ENCODE measurements at regions not wholly inside any gene's neighbourhood (a gene's known extent, or its start where the extent isn't known, plus 50 kb on each side); places are given as distances from the start of the nearest gene placed in this dataset.
"Not testable (repeated sequence)": the region's sequence is repeated elsewhere in the genome, so short reads cannot be mapped to it uniquely, and the experiment has no call there.

DNA sequence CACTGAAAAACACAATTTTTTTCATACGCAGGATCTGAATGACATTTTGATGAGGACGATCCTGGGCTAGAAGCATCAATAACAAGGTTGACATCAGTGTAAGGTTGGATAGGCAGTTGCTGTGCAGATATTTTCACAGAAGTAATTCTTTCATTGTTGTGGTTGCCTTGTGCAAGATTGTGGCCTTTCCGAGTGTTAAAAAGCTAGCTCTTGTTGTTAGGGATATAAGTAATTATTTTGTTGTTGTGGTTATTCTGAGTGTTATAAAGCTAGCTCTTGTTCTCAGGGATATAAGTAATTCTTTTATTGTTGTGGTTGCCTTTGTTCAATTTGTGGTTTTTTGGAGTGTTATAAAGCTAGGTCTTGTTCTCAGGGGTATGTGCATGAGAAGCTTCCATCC is 637.4 kb downstream of the TMEM121 start:
- not testable (repeated sequence) for H3K36me3 ChIP-seq (ENCODE audit: insufficient read depth, low read depth, low read length); H3K4me1 ChIP-seq (ENCODE audit: insufficient read depth, low read length); H3K9ac ChIP-seq (ENCODE audit: low read depth, low read length); H3K27ac ChIP-seq (ENCODE audit: low read length); H3K4me3 ChIP-seq (ENCODE audit: low read length); H3K27me3 ChIP-seq (ENCODE audit: insufficient read depth, low read length)
- peaks cover 80% of the 10 kb centered on the region for H3K9me3 ChIP-seq (ENCODE audit: insufficient read depth, low read depth, low read length)

DNA sequence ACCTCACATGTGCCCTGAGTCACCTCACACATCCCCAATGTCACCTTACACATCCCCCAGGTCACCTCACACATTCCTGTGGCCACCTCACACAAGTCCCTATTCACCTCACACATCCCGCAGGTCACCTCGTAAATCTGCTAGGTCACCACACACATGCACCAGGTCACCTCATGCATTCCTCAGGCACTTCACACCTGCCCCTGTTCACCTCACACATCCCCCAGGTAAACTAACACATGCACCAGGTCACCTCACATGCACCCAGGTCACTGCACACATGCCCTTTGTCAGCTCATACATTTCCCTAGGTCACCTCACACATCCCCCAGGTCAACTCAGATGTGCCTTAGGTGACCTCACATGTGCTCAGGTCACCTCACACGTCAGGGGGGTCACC is 639.8 kb downstream of the TMEM121 start:
- Histone ChIP-seq H3K9me3 (ENCODE audit: insufficient read depth, low read depth, low read length) (peaks cover 77% of the 10 kb centered on the region), H3K27ac (ENCODE audit: low read length) (no peak overlapping the region), H3K27me3 (ENCODE audit: insufficient read depth, low read length) (no peaks in the 10 kb centered on the region), H3K4me1 (ENCODE audit: insufficient read depth, low read length) (no peaks in the 10 kb centered on the region), H3K9ac (ENCODE audit: low read depth, low read length) (no peak overlapping the region), H3K4me3 (ENCODE audit: low read length) (no peak overlapping the region), H3K36me3 (ENCODE audit: insufficient read depth, low read depth, low read length) (no peaks in the 10 kb centered on the region)

- H3K36me3 ChIP-seq (ENCODE audit: insufficient read depth, low read depth, low read length) = no peaks in the 10 kb centered on the region
- H3K27me3 ChIP-seq (ENCODE audit: insufficient read depth, low read length) = no peaks in the 10 kb centered on the region
- H3K4me1 ChIP-seq (ENCODE audit: insufficient read depth, low read length) = no peaks in the 10 kb centered on the region
- no peak overlapping the region for H3K27ac ChIP-seq (ENCODE audit: low read length)
- peaks cover 81% of the 10 kb centered on the region for H3K9me3 ChIP-seq (ENCODE audit: insufficient read depth, low read depth, low read length)
- no peak overlapping the region for H3K4me3 ChIP-seq (ENCODE audit: low read length)
- no peak overlapping the region for H3K9ac ChIP-seq (ENCODE audit: low read depth, low read length)
These were observed 640.3 kb downstream of the TMEM121 start for GRCh38 chr14:106166650-106167204.

- H3K27ac ChIP-seq (ENCODE audit: low read length); H3K4me1 ChIP-seq (ENCODE audit: insufficient read depth, low read length); H3K27me3 ChIP-seq (ENCODE audit: insufficient read depth, low read length); H3K4me3 ChIP-seq (ENCODE audit: low read length); H3K9ac ChIP-seq (ENCODE audit: low read depth, low read length); H3K36me3 ChIP-seq (ENCODE audit: insufficient read depth, low read depth, low read length): not testable (repeated sequence)
- H3K9me3 ChIP-seq (ENCODE audit: insufficient read depth, low read depth, low read length) = peaks cover 84% of the 10 kb centered on the region
These were observed 643.8 kb downstream of the TMEM121 start for GRCh38 chr14:106170163-106170658.

DNA sequence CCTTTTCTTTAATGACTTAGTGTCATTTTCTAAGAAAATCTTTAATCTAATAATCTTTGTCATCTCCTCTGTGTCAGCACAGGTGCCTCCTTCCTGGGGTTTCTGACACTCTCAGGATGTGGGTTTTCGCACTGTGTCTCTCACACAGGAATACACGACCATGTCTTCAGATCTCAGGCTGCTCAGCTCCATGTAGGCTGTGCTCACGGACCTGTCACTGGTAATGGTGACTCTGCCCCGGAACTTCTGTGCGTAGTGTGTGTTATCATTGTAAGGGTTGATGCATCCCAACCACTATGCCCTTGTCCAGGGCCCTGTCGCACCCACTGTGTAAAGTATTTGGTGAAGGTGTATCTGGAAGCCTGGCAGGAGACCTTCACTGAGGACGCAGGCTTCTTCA is 647.8 kb downstream of the TMEM121 start:
- Histone ChIP-seq H3K9ac (ENCODE audit: low read depth, low read length) (no peak overlapping the region), H3K27ac (ENCODE audit: low read length) (no peak overlapping the region)

DNA sequence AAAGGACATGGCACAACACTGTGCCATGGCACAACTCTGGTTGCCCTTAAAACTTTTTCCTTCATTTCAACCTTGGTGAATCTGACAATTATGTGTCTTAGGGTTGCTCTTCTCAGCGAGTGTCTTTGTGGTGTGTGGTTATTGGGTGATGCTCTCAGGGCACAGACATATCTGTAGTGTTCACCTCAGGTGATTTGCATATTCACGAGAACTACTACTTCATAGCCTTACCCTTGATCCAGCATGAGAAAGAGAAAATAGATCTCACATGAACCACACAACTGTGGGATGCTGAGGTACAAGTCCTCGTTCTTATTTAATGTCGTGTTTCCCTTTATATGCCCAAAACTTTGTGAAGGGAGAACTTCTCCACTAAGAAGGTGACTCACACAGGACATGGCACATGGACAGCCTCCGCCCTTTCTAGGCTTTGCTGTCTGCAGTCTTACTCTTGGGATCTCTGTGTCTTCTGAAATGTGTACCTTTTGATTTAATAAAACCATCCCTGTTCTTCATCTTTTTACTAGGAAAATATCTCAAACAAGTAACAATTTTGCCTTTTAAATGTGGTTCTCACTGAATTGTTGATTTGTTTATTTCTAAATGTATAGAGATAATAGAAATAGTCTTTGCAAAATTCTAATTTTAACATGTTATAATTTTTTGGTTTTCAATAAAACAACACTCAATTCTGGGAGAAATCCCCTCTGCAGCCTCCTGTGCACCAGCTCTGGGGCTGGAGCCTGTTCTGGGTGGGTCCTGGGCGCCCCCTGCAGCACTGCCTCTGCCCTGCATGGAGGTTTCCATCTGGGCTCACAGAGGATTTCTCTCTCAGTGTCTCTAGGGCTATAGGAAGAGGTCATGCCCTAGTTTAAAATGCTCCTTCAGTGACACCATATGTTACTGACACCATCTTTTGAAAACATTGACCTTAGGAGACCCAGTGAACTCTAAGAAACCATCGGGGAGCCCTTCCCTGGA is 651.2 kb downstream of the TMEM121 start:
- H3K27ac ChIP-seq (ENCODE audit: low read length); H3K36me3 ChIP-seq (ENCODE audit: insufficient read depth, low read depth, low read length); H3K4me3 ChIP-seq (ENCODE audit: low read length); H3K27me3 ChIP-seq (ENCODE audit: insufficient read depth, low read length); H3K4me1 ChIP-seq (ENCODE audit: insufficient read depth, low read length); H3K9ac ChIP-seq (ENCODE audit: low read depth, low read length): not testable (repeated sequence)
- H3K9me3 ChIP-seq (ENCODE audit: insufficient read depth, low read depth, low read length) = peaks cover 92% of the 10 kb centered on the region

More for the DNA sequence above, 647.8 kb downstream of the TMEM121 start:
- Histone ChIP-seq H3K9me3 (ENCODE audit: insufficient read depth, low read depth, low read length) (peaks cover 80% of the 10 kb centered on the region), H3K36me3 (ENCODE audit: insufficient read depth, low read depth, low read length) (no peaks in the 10 kb centered on the region), H3K4me3 (ENCODE audit: low read length) (no peak overlapping the region), H3K27me3 (ENCODE audit: insufficient read depth, low read length) (no peaks in the 10 kb centered on the region), H3K4me1 (ENCODE audit: insufficient read depth, low read length) (no peaks in the 10 kb centered on the region)

DNA sequence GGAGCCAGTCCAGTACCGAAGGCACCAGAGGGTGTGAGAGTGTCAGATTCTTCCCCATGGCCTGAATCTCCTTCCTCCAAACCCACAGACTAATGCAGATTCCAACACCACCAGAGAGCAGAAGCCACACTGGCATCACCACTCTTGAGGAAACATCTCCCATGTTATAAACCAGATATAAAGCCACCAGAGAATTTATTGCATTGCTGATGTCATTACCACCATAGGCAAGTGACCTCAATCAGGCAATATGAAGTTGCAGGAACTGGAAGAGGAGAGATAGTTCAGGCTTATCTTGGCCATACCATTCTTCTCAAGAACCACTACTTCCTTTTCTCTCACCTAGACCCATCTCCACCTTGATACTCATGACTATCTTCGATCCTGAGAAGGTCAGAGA is 653.4 kb downstream of the TMEM121 start:
- Histone ChIP-seq H3K4me3 (ENCODE audit: low read length) (no peak overlapping the region; the same call in 1 of the 2 replicates), H3K9ac (ENCODE audit: low read depth, low read length) (no peak overlapping the region), H3K9me3 (ENCODE audit: insufficient read depth, low read depth, low read length) (peaks cover 92% of the 10 kb centered on the region), H3K27ac (ENCODE audit: low read length) (no peak overlapping the region), H3K36me3 (ENCODE audit: insufficient read depth, low read depth, low read length) (no peaks in the 10 kb centered on the region), H3K27me3 (ENCODE audit: insufficient read depth, low read length) (no peaks in the 10 kb centered on the region), H3K4me1 (ENCODE audit: insufficient read depth, low read length) (no peaks in the 10 kb centered on the region)

DNA sequence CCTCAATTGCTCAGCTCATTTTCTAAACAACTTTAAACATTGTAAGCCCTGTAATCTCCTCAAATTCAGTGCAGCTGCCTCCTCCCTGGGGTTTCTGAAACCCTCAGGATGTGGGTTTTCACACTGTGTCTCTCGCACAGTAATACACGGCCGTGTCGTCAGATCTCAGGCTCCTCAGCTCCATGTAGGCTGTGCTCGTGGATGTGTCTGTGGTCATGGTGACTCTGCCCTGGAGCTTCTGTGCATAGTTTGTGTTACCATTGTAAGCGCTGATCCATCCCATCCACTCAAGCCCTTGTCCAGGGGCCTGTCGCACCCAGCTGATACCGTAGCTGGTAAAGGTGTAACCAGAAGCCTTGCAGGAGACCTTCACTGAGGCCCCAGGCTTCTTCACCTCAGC is 658.4 kb downstream of the TMEM121 start:
- not testable (repeated sequence) for H3K4me1 ChIP-seq (ENCODE audit: insufficient read depth, low read length); H3K4me3 ChIP-seq (ENCODE audit: low read length); H3K27ac ChIP-seq (ENCODE audit: low read length); H3K27me3 ChIP-seq (ENCODE audit: insufficient read depth, low read length); H3K9ac ChIP-seq (ENCODE audit: low read depth, low read length); H3K36me3 ChIP-seq (ENCODE audit: insufficient read depth, low read depth, low read length)
- peaks cover 98% of the 10 kb centered on the region for H3K9me3 ChIP-seq (ENCODE audit: insufficient read depth, low read depth, low read length)

DNA sequence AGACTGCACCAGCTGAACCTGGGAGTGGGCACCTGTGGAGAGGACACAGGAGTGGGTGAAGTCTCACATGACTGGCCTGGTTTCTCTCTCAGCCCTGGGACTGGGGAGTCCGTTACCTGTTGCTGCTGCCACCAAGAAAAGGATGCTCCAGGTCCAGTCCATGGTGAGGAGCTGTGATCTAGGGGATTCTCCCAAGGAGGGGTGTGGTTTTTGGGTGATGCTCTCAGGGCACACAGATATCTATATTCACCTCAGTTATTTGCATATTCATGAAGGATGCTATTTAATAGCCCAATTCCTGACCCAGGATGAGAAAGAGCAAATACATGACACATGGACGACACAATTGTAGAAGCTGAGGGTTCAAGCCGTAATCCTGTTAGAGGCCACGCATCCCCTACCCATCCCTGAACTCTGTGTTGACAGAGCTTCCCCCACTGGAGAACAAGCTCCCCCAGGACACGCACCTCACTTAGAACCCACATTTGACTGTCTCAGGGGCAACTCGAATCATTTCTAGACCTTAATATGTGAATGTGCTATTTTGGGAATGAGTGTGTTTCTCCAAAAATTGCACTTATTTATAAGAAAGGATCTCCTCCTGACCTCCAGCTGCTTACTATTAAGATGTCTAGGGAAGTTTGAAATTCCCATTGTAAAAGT is 658.9 kb downstream of the TMEM121 start:
- not testable (repeated sequence) for H3K27ac ChIP-seq (ENCODE audit: low read length); H3K9ac ChIP-seq (ENCODE audit: low read depth, low read length); H3K36me3 ChIP-seq (ENCODE audit: insufficient read depth, low read depth, low read length); H3K4me1 ChIP-seq (ENCODE audit: insufficient read depth, low read length); H3K27me3 ChIP-seq (ENCODE audit: insufficient read depth, low read length); H3K4me3 ChIP-seq (ENCODE audit: low read length)
- H3K9me3 ChIP-seq (ENCODE audit: insufficient read depth, low read depth, low read length) = peaks cover 97% of the 10 kb centered on the region

DNA sequence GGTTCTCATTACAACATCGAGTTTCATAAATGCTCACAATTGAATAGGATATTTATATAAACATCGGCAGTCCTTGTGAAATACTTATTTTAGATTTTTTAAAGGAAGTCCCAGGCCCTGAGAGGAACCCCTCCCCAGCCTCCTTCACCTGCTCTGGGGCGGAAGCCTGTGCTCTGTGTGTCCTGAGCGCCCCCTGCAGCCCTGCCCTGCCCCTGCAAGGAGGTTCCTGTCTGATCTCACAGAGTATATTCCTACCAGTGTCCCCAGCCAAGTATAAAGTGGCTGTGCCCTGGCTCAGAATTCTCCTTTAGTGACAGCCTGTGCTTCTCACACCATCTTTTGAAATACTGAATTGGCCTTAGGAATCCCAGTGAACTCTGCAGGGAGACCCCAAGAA is 659.5 kb downstream of the TMEM121 start:
- no peaks in the 10 kb centered on the region for H3K4me1 ChIP-seq (ENCODE audit: insufficient read depth, low read length)
- peaks cover 96% of the 10 kb centered on the region for H3K9me3 ChIP-seq (ENCODE audit: insufficient read depth, low read depth, low read length)
- no peak overlapping the region for H3K27ac ChIP-seq (ENCODE audit: low read length)
- no peaks in the 10 kb centered on the region for H3K36me3 ChIP-seq (ENCODE audit: insufficient read depth, low read depth, low read length)
- H3K4me3 ChIP-seq (ENCODE audit: low read length) = no peak overlapping the region
- H3K9ac ChIP-seq (ENCODE audit: low read depth, low read length) = no peak overlapping the region
- no peaks in the 10 kb centered on the region for H3K27me3 ChIP-seq (ENCODE audit: insufficient read depth, low read length)

DNA sequence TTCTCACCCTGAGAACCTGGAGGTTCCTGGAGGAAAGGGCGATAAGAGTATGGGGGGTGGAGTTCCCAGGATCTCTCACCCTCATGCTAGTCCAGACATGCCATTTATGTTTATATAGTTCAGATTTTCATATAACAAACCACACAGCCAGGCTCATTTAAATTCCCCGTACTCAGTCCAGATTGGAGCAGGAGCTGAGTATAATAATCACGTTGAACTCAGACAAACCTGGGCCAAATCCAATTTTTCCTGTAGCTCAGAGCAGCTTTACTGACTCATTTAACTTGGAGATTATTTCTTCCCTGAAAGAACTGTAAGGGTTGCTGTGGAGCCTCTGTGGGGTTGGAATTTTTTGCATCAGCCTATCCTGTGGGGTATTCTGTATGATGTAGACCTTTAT is 660.8 kb downstream of the TMEM121 start:
- Histone ChIP-seq H3K4me1 (ENCODE audit: insufficient read depth, low read length) (no peaks in the 10 kb centered on the region), H3K4me3 (ENCODE audit: low read length) (no peak overlapping the region), H3K9ac (ENCODE audit: low read depth, low read length) (no peak overlapping the region), H3K27ac (ENCODE audit: low read length) (no peak overlapping the region), H3K36me3 (ENCODE audit: insufficient read depth, low read depth, low read length) (no peaks in the 10 kb centered on the region), H3K9me3 (ENCODE audit: insufficient read depth, low read depth, low read length) (peaks cover 96% of the 10 kb centered on the region), H3K27me3 (ENCODE audit: insufficient read depth, low read length) (no peaks in the 10 kb centered on the region)

GRCh38 chr14:106192701-106193100 is 666.3 kb downstream of the TMEM121 start:
- not testable (repeated sequence) for H3K27ac ChIP-seq (ENCODE audit: low read length); H3K4me3 ChIP-seq (ENCODE audit: low read length); H3K4me1 ChIP-seq (ENCODE audit: insufficient read depth, low read length); H3K9ac ChIP-seq (ENCODE audit: low read depth, low read length); H3K36me3 ChIP-seq (ENCODE audit: insufficient read depth, low read depth, low read length); H3K27me3 ChIP-seq (ENCODE audit: insufficient read depth, low read length)
- H3K9me3 ChIP-seq (ENCODE audit: insufficient read depth, low read depth, low read length) = peaks cover 85% of the 10 kb centered on the region
